ENCODE measurements at regions not wholly inside any gene's neighbourhood (a gene's known extent, or its start where the extent isn't known, plus 50 kb on each side); places are given as distances from the start of the nearest gene placed in this dataset.

DNA sequence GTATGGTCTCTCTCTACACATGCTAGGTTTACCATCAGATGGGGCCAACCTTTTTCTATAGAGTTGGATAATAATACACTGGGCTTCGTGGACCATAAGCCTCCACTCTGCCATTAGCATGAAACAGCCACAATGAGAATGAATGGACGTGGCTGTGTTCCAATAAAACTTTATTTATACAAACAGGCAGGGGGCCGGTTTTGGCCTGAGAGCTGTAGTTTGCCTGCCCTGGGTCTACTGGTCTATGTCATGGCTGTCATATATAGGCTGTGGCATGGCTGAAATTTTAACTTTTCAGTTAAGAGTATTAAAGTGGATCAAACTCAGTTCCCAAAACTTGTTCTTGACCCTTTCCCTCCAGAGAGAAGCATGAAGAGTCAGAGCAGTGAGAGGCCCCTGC lies 120.3 kb upstream of the MYL2 start:
- TF ChIP-seq CTCF (conservative IDR thresholded peaks at IDR 0.05) (no peak), ZFX (IDR thresholded peaks at IDR 0.05) (no peak)
